Stimulated activated CD8-positive, alpha-beta memory T cell treated with anti-CD3 and anti-CD28 coated beads, Interleukin-2, amount 100 ng/mL, for 1 hour (primary cell): ENCODE measurements at regions not wholly inside any gene's neighbourhood (a gene's known extent, or its start where the extent isn't known, plus 50 kb on each side); places are given as distances from the start of the nearest gene placed in this dataset.

Source experiments
- DNase-seq, 2 donors: peaks; one replicate each; pipeline ENCODE4 v3.0.0-alpha.2; 2020; ENCODE audit warnings: low read depth in 2 of 2

GRCh38 chr2:8159211-8159965, 522.5 kb upstream of the ID2 start:
- DNase-seq = no peak

- DNase-seq = no peak
Measured at GRCh38 chr2:8159966-8160603, 521.8 kb upstream of the ID2 start.

- no peak for DNase-seq
Measured at GRCh38 chr2:8160959-8161358, 520.9 kb upstream of the ID2 start.

GRCh38 chr2:8162552-8162951, 519.3 kb upstream of the ID2 start:
- DNase-seq = no peak

- DNase-seq = no peak
Measured at GRCh38 chr2:8165550-8165949, 516.3 kb upstream of the ID2 start.

GRCh38 chr2:8168022-8168717, 513.7 kb upstream of the ID2 start:
- no peak for DNase-seq

- no peak for DNase-seq
Measured at GRCh38 chr2:8168876-8169424, 512.9 kb upstream of the ID2 start.

GRCh38 chr2:8169443-8169842, 512.4 kb upstream of the ID2 start:
- DNase-seq = no peak

GRCh38 chr2:8170552-8171327, 511.1 kb upstream of the ID2 start:
- DNase-seq = no peak

GRCh38 chr2:8171608-8172007, 510.2 kb upstream of the ID2 start:
- DNase-seq = no peak

GRCh38 chr2:8172661-8173060, 509.2 kb upstream of the ID2 start:
- no peak for DNase-seq

GRCh38 chr2:8174641-8175257, 507.1 kb upstream of the ID2 start:
- no peak for DNase-seq

GRCh38 chr2:8176887-8177286, 505.0 kb upstream of the ID2 start:
- DNase-seq = no peak

- no peak for DNase-seq
Measured at GRCh38 chr2:8177566-8177965, 504.3 kb upstream of the ID2 start.

- DNase-seq = no peak
Measured at GRCh38 chr2:8178911-8179310, 502.9 kb upstream of the ID2 start.

- no peak for DNase-seq
Measured at GRCh38 chr2:8189316-8189715, 492.5 kb upstream of the ID2 start.

GRCh38 chr2:8190279-8190678, 491.6 kb upstream of the ID2 start:
- DNase-seq = no peak

- DNase-seq = no peak
Measured at GRCh38 chr2:8191427-8191826, 490.4 kb upstream of the ID2 start.

GRCh38 chr2:8193146-8193545, 488.7 kb upstream of the ID2 start:
- DNase-seq = no peak

GRCh38 chr2:8193686-8194615, 487.9 kb upstream of the ID2 start:
- no peak for DNase-seq
